Esophagus muscularis mucosa (tissue), 4 donors: ENCODE measurements at regions not wholly inside any gene's neighbourhood (a gene's known extent, or its start where the extent isn't known, plus 50 kb on each side); places are given as distances from the start of the nearest gene placed in this dataset.

Experiments
- DNase-seq: peaks from one replicate; pipeline ENCODE4 v3.0.0-alpha.2; 2017; ENCODE audit errors: extremely low spot score
- H3K27ac ChIP-seq, 4 donors: fragments of 200-600 bp; sonication (generic); replicated peaks in 1 of 4; 1 replicate in 3 of 4; 2 replicates in 1 of 4; pipeline ENCODE4 v1.5.1; 2016 to 2019; ENCODE audit warnings: mild to moderate bottlenecking in 1 of 4
- H3K27me3 ChIP-seq, 4 donors: fragments of 200-600 bp; sonication (generic); one replicate each; pipeline versions ENCODE4 v1.5.1 to v1.6.0; 2016 to 2019
- H3K36me3 ChIP-seq, 4 donors: fragments of 200-600 bp; sonication (generic); one replicate each; pipeline ENCODE4 v1.5.1; 2016 to 2019
- H3K4me1 ChIP-seq, 4 donors: fragments of 200-600 bp; sonication (generic); one replicate each; pipeline ENCODE4 v1.5.1; 2016 to 2019
- H3K4me3 ChIP-seq, 4 donors: fragments of 200-600 bp; sonication (generic); 1 replicate in 2 of 4; 2 replicates in 2 of 4; pipeline ENCODE4 v1.5.1; 2016 to 2019; ENCODE audit warnings: mild to moderate bottlenecking in 4 of 4, moderate library complexity in 1 of 4
- H3K9me3 ChIP-seq, 4 donors: fragments of 200-600 bp; sonication (generic); 1 replicate in 3 of 4; 2 replicates in 1 of 4; pipeline ENCODE4 v1.5.1; 2016 to 2019
- EP300 ChIP-seq: sonication (generic); formaldehyde crosslinking; IDR thresholded peaks from one replicate; pipeline ENCODE4 v1.6.1; 2017; ENCODE audit warnings: antibody characterized with exemption
- POLR2A ChIP-seq: fragments of 450-650 bp; IDR thresholded peaks from one replicate; pipeline ENCODE4 v1.6.1; 2017; ENCODE audit warnings: antibody characterized with exemption, moderate library complexity, mild to moderate bottlenecking, low read depth
- POLR2AphosphoS5 ChIP-seq, 2 donors: sonication (generic); formaldehyde crosslinking; IDR thresholded peaks; one replicate each; pipeline ENCODE4 v1.6.1; 2017; ENCODE audit warnings: antibody characterized with exemption in 2 of 2
- WGBS: methylation state at CpG from one replicate; pipeline ENCODE4 v1.1.5; 2018; 5-methylcytosine and 5-hydroxymethylcytosine counted together
- intact Hi-C: fragments of 100-400 bp; cut with DNase I; formaldehyde crosslinking; loops from one replicate; pipeline ENCODE4 v1.15.1; 2023
- TF ChIP-seq, protein P1 (sequence below), 3 experiments: fragments of 200-600 bp in 2 of 3; fragments of 450-650 bp in 1 of 3; sonication (generic) in 2 of 3; IDR thresholded peaks; one replicate each; pipeline ENCODE4 v1.5.1; 2017 to 2019; ENCODE audit warnings: antibody characterized with exemption in 3 of 3, mild to moderate bottlenecking in 2 of 3, moderate library complexity in 1 of 3

DNA sequence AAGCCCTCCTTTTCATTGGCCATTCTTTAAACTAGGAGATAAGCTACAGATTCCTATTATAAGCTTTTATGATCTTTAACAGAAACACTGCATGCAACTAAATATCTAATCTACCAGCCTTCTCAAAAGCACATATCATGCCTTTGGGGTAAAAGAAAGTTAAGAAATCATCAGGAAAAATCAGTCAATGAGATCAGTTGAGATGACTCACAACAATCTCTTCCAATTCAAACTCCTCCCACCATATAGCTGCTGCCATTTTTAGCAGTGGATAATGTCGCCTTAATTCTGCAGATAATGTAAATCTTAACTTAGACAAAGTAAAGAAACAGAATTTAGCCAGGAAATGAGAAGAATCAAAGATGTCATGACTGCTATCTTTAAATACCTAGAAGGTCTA is 135.2 kb upstream of the BCL6 start:
- intact Hi-C loops: no loop called here
- TF ChIP-seq POLR2AphosphoS5 (IDR thresholded peaks at IDR 0.05) (no peak), POLR2A (no peak), EP300 (no peak)
- TF ChIP-seq, protein P1, sequence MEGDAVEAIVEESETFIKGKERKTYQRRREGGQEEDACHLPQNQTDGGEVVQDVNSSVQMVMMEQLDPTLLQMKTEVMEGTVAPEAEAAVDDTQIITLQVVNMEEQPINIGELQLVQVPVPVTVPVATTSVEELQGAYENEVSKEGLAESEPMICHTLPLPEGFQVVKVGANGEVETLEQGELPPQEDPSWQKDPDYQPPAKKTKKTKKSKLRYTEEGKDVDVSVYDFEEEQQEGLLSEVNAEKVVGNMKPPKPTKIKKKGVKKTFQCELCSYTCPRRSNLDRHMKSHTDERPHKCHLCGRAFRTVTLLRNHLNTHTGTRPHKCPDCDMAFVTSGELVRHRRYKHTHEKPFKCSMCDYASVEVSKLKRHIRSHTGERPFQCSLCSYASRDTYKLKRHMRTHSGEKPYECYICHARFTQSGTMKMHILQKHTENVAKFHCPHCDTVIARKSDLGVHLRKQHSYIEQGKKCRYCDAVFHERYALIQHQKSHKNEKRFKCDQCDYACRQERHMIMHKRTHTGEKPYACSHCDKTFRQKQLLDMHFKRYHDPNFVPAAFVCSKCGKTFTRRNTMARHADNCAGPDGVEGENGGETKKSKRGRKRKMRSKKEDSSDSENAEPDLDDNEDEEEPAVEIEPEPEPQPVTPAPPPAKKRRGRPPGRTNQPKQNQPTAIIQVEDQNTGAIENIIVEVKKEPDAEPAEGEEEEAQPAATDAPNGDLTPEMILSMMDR (IDR thresholded peaks at IDR 0.05): no peak
- DNase-seq: no peak
- 80% methylated on average over 1 of the region's 1 CpG for WGBS
- Histone ChIP-seq H3K36me3 (no peaks in the 10 kb centered on the region), H3K9me3 (no peaks in the 10 kb centered on the region), H3K4me1 (no peaks in the 10 kb centered on the region), H3K4me3 (no peak overlapping the region), H3K27me3 (no peaks in the 10 kb centered on the region), H3K27ac (no peak overlapping the region)

DNA sequence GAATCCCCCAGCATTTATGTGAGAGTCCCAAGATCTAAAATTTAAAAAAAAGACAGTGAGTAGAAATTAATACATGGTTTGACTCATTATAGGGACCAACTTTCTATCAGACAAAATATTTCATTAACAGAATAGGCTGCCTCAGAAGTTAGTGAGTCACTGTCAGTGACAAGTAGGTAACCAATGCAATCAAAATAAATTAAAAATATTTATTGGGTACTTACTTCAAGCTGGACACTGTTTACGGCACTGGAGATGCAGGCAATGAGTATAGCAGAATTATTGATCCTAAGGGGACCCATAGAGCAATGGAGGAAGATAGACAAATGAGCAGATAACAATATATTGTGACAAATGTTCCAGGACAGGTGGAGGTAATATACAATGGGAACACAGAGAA is 135.6 kb upstream of the BCL6 start:
- intact Hi-C loops: no loop called here
- DNase-seq: no peak
- Histone ChIP-seq H3K27ac (no peak overlapping the region), H3K9me3 (no peaks in the 10 kb centered on the region), H3K4me1 (no peaks in the 10 kb centered on the region), H3K4me3 (no peak overlapping the region), H3K27me3 (no peaks in the 10 kb centered on the region), H3K36me3 (no peaks in the 10 kb centered on the region)
- TF ChIP-seq POLR2A (no peak), EP300 (no peak), POLR2AphosphoS5 (IDR thresholded peaks at IDR 0.05) (no peak)
- TF ChIP-seq, protein P1 (IDR thresholded peaks at IDR 0.05): no peak
- WGBS: 100% methylated on average over 1 of the region's 1 CpG

DNA sequence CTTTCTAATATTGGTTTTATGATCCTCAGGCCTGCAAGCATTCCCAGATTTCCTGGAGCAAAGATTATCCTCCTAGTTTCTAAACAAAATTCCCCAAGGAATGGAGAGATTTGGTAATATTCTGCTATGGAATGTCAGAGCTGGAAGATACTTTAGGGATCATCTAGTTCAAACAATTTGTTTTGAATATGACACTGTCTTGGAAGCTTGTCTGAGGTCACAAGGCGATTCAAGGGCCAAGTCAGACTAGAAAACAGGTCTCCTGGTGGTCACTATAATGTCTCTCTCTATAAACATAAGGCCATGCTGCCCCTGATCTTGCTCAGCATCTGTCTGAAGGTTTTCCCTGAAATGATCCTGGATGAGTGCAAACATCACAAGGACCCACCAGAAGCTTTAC is 143.4 kb upstream of the BCL6 start:
- H3K27ac ChIP-seq: peak overlapping the region in 2 of 4 donors; percentile 12 to 37
- H3K4me1 ChIP-seq: peaks cover 0 to 5% (median 0%) of the 10 kb centered on the region in 4 donors
- intact Hi-C loops: no loop called here
- WGBS: 92% methylated on average over 1 of the region's 1 CpG
- DNase-seq: peak; percentile 68
- no peaks in the 10 kb centered on the region for H3K36me3 ChIP-seq
- H3K27me3 ChIP-seq: no peaks in the 10 kb centered on the region
- TF ChIP-seq, protein P1 (IDR thresholded peaks at IDR 0.05): no peak
- TF ChIP-seq POLR2A: no peak
- TF ChIP-seq EP300: no peak
- no peak for TF ChIP-seq POLR2AphosphoS5 (IDR thresholded peaks at IDR 0.05)
- H3K9me3 ChIP-seq: no peaks in the 10 kb centered on the region
- H3K4me3 ChIP-seq: no peak overlapping the region

DNA sequence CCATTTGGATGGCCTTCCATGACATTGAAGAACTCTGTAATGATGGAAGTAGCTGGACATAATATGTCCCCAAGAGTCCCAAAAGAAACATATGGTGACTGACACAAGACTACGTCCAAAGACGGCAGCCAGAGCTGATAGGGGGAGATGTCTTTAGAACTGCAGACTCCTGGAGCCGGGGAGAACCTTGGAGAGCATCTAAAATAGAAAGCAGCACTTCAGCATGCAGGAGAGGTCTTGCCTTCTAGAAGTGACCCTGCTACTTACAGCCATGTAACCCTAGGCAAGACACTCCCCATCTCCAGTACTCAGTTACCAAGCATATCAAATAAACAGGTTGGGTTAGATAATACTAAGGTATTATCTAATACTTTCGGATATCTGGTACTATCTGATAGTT is 143.8 kb upstream of the BCL6 start:
- Histone ChIP-seq H3K36me3 (no peaks in the 10 kb centered on the region), H3K27ac (peak overlapping the region in 2 of 4 donors; percentile 12 to 37), H3K27me3 (no peaks in the 10 kb centered on the region), H3K9me3 (no peaks in the 10 kb centered on the region), H3K4me1 (peaks cover 0 to 5% (median 0%) of the 10 kb centered on the region in 4 donors), H3K4me3 (no peak overlapping the region)
- DNase-seq: no peak
- WGBS: 83% methylated on average over 4 of the region's 4 CpGs
- TF ChIP-seq, protein P1 (IDR thresholded peaks at IDR 0.05): no peak
- TF ChIP-seq POLR2A: no peak
- TF ChIP-seq POLR2AphosphoS5 (IDR thresholded peaks at IDR 0.05): no peak
- TF ChIP-seq EP300: no peak
- intact Hi-C loops: no loop called here
